NCI-H748 treated with DMSO at 0.1 percent for 48 hours (cell line): ENCODE measurements at regions not wholly inside any gene's neighbourhood (a gene's known extent, or its start where the extent isn't known, plus 50 kb on each side); places are given as distances from the start of the nearest gene placed in this dataset.

Source experiments
- DNase-seq: peaks from one replicate; lab custom pipeline; 2025; lab: John Stamatoyannopoulos, UW

DNA sequence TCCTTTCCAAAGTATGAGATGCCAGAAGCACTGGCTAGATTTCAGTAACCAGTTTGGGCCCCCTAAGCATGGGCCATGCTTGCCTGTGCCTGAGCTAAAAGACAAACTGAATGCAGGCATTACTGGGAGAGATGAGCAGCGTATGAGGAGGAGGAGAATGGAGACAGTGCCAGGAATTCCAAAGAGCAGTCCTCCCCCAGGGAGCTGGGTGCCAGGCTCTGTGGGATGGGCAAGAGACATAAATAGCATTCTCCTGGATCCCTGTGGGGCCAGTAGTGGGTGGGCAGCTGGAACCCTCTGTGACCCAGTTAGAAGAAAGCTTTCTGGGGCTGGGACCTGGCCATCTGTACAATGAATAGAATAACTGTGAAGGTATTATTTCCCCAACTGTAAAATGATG, 235.6 kb downstream of the KCNA4 start:
- no peak for DNase-seq

- DNase-seq: no peak
Measured at GRCh38 chr11:29780756-29781155, 236.1 kb downstream of the KCNA4 start.

- no peak for DNase-seq
Measured at GRCh38 chr11:29773656-29774264, 243.1 kb downstream of the KCNA4 start.

GRCh38 chr11:29756871-29757270, 260.0 kb downstream of the KCNA4 start:
- DNase-seq: no peak

- DNase-seq: no peak
Measured at GRCh38 chr11:29755474-29755873, 261.4 kb downstream of the KCNA4 start.

GRCh38 chr11:29751618-29752017, 265.2 kb downstream of the KCNA4 start:
- DNase-seq: no peak

DNA sequence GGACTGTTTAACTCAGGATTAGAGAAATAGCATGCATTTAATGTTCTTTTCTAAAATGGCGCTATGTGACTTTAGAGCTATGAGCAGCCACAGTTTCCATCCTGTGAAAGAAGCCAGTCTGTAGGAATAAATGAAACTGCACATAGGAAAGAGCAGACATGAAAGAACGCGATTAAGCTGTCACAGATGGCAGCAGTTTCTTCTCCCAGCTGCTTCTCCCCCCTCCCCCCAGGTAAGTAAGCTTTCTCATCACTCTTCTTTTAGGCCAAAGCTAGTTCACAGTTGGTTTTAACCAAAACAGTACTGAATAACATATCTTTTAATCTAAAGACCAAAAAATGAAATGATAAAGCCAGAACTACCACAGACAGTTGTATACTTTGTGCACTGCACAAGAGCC, 266.4 kb downstream of the KCNA4 start:
- DNase-seq: no peak

GRCh38 chr11:29734287-29734686, 282.5 kb downstream of the KCNA4 start:
- DNase-seq: no peak

DNA sequence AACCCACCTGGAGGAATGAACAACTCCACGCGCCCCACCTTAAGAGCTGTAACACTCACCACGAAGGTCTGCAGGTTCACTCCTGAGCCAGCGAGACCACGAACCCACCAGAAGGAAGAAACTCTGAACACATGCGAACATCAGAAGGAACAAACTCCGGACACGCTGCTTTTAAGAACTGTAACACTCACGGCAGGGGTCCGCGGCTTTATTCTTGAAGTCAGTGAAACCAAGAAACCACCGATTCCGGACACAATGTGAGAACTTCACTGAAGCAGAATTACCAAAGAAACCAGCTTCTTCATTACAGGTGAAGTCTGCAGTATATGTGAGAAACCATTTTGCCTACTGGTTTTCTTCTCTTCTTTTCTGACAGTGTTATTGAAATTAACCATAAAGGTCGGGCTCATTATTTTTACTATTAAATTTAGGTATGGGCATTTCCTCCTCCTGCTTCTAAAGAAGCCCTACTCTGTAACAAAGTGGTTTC, 303.0 kb downstream of the KCNA4 start:
- DNase-seq: no peak

DNA sequence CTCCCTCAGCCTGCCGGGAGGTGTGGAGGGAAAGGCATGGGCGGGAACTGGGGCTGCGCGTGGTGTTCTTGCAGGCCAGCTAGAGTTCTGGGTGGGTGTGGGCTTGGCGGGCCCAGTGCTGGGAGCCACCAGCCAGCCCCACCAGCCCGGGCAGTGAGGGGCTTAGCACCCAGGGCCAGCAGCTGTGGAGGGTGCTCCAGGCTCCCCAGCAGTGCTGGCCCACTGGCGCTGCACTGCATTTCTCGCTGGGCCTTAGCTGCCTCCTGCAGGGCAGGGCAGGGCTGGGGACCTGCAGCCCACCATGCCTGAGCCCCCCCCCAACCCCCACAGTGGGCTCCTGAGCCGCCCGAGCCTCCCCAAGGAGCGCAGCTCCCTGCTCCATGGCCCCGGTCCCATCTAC, 304.2 kb downstream of the KCNA4 start:
- DNase-seq: no peak

- no peak for DNase-seq
Measured at GRCh38 chr11:29707924-29708323, 308.9 kb downstream of the KCNA4 start.

- no peak for DNase-seq
Measured at GRCh38 chr11:29685361-29685760, 331.5 kb downstream of the KCNA4 start.

GRCh38 chr11:29682856-29683255, 334.0 kb downstream of the KCNA4 start:
- no peak for DNase-seq

GRCh38 chr11:29679996-29680395, 336.8 kb downstream of the KCNA4 start:
- no peak for DNase-seq

GRCh38 chr11:29676993-29677392, 339.8 kb downstream of the KCNA4 start:
- no peak for DNase-seq

DNA sequence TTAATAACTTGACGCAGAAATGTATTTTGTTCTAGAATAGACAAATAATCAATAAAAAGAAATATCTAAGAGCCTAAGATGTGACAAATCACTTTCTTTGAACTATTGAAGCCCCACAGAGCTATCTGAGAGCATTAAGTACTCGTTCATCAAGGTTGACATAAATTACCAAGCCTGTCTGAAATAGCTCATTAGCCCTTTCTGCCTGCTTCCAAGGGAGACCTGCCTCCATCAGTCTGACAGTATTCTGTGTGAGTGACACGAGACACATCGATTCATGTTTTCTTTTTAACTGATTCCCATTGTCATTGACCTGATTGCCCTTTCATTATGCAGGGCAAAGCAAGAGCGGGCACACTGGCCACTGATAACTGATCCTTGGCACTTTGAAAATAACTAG, 347.5 kb downstream of the KCNA4 start:
- DNase-seq: no peak

GRCh38 chr11:29657709-29658108, 359.1 kb downstream of the KCNA4 start:
- DNase-seq: no peak

- no peak for DNase-seq
Measured at GRCh38 chr11:29656597-29656996, 360.2 kb downstream of the KCNA4 start.

- no peak for DNase-seq
Measured at GRCh38 chr11:29645373-29645772, 371.5 kb downstream of the KCNA4 start.

- no peak for DNase-seq
Measured at GRCh38 chr11:29641201-29641600, 375.6 kb downstream of the KCNA4 start.

DNA sequence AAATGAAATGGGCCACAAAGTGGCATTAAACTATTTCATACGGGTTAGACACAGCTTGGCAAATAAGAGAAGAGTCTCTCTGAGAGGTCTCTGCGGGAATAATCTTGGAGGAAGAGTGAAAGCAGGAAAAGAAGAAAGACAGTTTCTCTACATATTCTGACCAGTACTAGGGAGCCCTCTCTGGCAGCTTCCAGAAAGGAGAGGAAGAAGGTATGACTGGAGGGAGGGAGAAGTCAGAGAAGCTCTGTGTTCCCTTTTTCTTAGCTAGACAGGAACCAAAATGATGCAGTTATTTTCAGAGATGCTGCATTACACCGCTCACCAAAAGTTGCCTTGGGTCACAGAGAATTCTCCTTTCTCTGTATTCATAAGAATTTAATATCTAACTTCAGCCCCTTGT, 382.1 kb downstream of the KCNA4 start:
- no peak for DNase-seq

DNA sequence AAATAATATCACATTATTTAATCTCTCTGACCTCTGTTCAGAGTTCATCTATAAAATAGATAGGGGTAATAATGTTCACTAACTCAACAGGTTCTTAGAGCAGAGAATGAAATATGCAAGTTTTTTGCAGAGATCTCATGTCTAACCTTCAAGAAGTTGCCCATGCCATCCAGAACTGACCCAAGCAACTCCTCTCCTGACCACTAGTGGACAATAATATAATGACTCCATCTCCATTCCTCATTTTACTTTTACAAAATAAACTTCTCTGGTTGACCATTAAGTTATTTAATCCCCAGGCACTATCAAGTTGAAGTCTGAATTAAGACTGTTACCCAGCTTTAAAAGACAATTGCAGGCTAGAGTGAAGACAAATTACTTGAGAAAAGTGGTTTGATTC, 382.6 kb downstream of the KCNA4 start:
- no peak for DNase-seq

DNA sequence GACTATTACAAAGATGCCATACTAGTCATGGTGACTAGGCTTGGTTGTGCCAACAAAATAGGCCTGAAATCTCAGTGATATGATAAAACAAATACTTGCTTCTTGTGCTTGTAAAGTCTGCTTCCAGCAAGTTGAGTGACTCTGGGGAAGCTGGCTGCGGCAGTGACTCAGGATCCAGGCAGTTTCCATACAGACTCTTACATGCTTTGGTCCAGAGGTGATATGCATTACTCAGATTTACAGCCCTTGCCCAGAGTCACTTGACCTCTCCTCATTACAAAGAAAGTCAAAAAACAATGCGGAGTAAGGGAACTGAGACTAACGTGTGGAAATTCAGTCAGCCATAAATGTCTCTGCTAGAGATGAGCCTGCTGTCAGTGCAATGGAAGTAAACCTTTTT, 387.5 kb downstream of the KCNA4 start:
- DNase-seq: no peak

DNA sequence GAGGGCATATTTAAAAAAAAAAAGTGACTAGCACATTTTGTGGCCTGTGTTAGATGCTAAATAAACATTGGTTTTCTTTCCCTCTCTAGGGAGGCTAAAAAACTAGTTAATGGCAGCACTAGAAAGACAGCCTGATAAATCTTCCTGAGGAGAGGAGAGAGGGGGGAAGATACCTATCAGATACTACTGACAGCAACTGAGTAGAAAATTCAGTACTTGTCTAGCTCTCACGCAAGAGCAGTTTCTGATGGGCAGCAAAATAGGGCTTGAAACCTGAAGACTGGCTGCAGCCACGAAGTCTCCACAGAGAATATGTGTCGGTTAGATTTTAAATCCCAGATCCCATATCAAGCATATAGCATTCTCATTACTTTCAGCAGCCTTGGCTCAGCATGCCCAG, 388.2 kb downstream of the KCNA4 start:
- DNase-seq: no peak

GRCh38 chr11:29627541-29627940, 389.3 kb downstream of the KCNA4 start:
- DNase-seq: no peak
